ENCODE measurements at regions not wholly inside any gene's neighbourhood (a gene's known extent, or its start where the extent isn't known, plus 50 kb on each side); places are given as distances from the start of the nearest gene placed in this dataset.

- no peak for TF ChIP-seq CTCF (IDR thresholded peaks at IDR 0.05)
- no peak for DNase-seq (ENCODE audit: low spot score)
- no peak for ATAC-seq (ENCODE audit: low FRiP score)
These were observed 1193.0 kb upstream of the GBE1 start for GRCh38 chr3:82954486-82954885.

DNA sequence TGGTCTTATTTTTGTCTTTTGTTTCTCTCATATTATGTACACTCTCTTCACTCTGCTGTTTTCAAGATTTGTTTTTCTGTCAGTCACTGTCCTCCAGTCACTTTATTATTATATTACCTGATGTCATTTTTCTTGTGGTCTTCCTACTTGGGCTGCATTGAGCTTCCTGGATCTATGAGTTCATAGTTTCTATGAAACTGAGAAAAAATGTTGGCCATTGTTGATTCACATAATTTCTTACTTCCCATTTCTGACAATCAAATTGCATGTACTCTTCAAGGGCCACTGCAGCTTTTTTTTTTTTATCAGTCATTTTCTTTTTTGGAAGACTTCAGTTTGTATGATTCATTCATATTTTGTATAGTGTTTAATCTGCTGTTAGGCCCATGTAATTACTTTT, 1180.6 kb upstream of the GBE1 start:
- ATAC-seq (ENCODE audit: low FRiP score), result no peak
- DNase-seq (ENCODE audit: low spot score), result no peak
- no peak for TF ChIP-seq CTCF (IDR thresholded peaks at IDR 0.05)

- DNase-seq (ENCODE audit: low spot score) (no peak), ATAC-seq (ENCODE audit: low FRiP score) (no peak)
- TF ChIP-seq CTCF (IDR thresholded peaks at IDR 0.05), result no peak
These were observed 1178.7 kb upstream of the GBE1 start for GRCh38 chr3:82940124-82940523.

DNA sequence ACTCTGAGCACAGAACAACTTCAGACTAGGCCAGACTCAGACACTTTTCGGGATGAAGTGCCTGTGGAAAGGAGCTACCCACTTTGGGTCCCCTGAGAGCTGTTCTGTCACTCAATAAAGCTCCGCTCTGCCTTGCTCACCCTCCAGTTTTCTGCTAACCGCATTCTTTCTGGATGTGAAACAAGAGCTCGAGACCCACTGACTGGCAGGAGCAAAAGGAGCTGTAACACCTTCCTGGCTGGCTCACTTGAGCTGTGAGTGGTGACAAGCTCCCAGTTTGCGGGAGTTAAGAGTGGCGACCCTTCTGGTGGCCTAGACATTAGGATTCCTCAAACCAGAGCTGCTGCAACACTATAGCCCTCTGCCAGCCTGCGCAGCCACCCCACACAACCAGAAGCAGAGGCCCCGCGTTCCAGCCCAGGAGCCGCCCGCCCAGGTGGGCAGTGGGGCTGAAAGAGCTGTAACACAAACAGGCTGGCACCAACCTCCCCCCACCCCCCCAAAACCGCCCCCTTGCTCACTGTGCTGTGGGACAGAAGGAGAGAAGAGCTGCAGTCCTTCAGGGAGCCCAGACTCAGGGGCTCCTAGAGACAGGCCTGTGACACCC, 1178.1 kb upstream of the GBE1 start:
- TF ChIP-seq CTCF (IDR thresholded peaks at IDR 0.05), result no peak
- ATAC-seq (ENCODE audit: low FRiP score), result no peak
- no peak for DNase-seq (ENCODE audit: low spot score)

- TF ChIP-seq CTCF (IDR thresholded peaks at IDR 0.05), result no peak
- ATAC-seq (ENCODE audit: low FRiP score) (no peak), DNase-seq (ENCODE audit: low spot score) (no peak)
These were observed 1177.4 kb upstream of the GBE1 start for GRCh38 chr3:82938821-82939328.

DNA sequence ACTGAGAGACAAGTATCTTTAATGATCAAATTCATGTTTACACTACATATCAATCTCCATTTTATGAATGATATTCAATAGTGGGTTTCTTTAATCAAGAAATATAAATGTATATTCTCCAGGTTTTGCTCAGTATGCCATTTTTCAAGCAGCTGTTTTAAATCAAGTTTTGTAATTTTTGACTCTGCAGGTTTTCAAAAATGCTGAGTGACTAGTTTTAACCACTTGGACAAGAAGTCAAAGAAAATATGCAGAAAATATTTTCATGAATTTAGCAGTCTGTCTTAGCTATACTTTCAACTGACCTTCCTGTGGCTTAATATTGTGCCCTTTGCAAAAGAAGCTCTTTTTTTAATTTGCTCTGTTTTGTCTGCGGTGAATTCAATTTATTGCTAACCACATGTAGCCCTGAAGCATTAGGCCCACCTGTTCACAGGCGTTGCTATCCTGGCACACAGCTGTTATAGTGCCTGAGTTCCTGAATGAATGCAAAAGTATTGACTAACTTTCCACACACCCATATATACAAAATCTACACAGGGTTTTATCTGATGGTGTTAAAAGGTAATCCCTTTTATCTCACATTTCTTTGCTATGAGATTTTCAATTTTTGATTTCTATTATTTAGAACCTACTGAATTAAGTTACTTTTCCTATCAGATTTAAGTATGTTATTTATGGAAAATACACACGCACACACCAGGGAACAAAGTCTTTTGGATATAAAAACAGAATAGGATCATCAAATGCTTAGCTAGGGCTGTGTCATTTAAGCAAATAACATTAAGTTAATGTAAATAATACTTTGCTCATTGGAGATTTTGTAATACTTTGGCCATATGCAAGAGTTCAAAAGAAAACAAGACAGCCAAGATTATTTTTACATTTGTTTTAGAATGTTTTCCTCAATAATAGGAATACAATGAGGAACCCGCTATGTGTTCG, 1166.1 kb upstream of the GBE1 start:
- no peak for TF ChIP-seq CTCF (IDR thresholded peaks at IDR 0.05)
- ATAC-seq (ENCODE audit: low FRiP score) (no peak), DNase-seq (ENCODE audit: low spot score) (no peak)
